SK-N-SH (cell line): ENCODE measurements at regions not wholly inside any gene's neighbourhood (a gene's known extent, or its start where the extent isn't known, plus 50 kb on each side); places are given as distances from the start of the nearest gene placed in this dataset.

Experiments used
- CTCF ChIA-PET: fragments of 300-600, 350-600 bp; formaldehyde crosslinking; extraction: SDS; loops from one replicate; lab custom pipeline; 2021; lab: Yijun Ruan, JAX
- POLR2A ChIA-PET: fragments of 350-600 bp; sonication (Branson Sonifier 250); formaldehyde crosslinking; extraction: SDS; loops from one replicate; lab custom pipeline; 2020; ENCODE audit warnings: antibody characterized with exemption, inconsistent platforms; lab: Yijun Ruan, JAX
- DNase-seq: peaks from one replicate; pipeline ENCODE4 v3.0.0; 2012
- H2AFZ ChIP-seq: fragments of 200-600 bp; sonication (generic); 2 replicates; pipeline ENCODE4 v1.8.1; 2016; ENCODE audit warnings: antibody characterized with exemption, mild to moderate bottlenecking, low read depth
- H3F3A ChIP-seq: fragments of 200-600 bp; sonication (generic); replicated peaks from 2 replicates; pipeline ENCODE3; 2016; ENCODE audit warnings: antibody characterized with exemption, mild to moderate bottlenecking; ENCODE audit not compliant: insufficient read depth
- H3K27ac ChIP-seq, 2 experiments: fragments of 200-500 bp in 1 of 2; fragments of 200-600 bp in 1 of 2; sonication (Bioruptor generic) in 1 of 2; sonication (generic), shearing (Covaris generic) in 1 of 2; 2 replicates each; pipeline versions ENCODE4 v1.5.1 to v1.6.1; 2014 to 2016; ENCODE audit warnings: low read depth in 2 of 2, inconsistent platforms in 1 of 2, low read length in 1 of 2, mild to moderate bottlenecking in 1 of 2, mixed read lengths in 1 of 2
- H3K27me3 ChIP-seq: fragments of 200-600 bp; sonication (generic), shearing (Covaris generic); 2 replicates; pipeline ENCODE4 v1.6.1; 2016; ENCODE audit warnings: mixed run types; ENCODE audit not compliant: insufficient read depth
- H3K36me3 ChIP-seq, 2 experiments: fragments of 200-500 bp in 1 of 2; fragments of 200-600 bp in 1 of 2; sonication (Bioruptor generic) in 1 of 2; sonication (generic) in 1 of 2; replicated peaks in 1 of 2; 2 replicates each; pipeline versions ENCODE3 to v1.5.1; 2014 to 2016; ENCODE audit warnings: low read length in 1 of 2, mild to moderate bottlenecking in 1 of 2; ENCODE audit not compliant: insufficient read depth in 2 of 2, control insufficient read depth in 1 of 2
- H3K4me1 ChIP-seq, 2 experiments: fragments of 200-500 bp in 1 of 2; fragments of 200-600 bp in 1 of 2; sonication (Bioruptor generic) in 1 of 2; sonication (generic), shearing (Covaris generic) in 1 of 2; 2 replicates each; pipeline versions ENCODE4 v1.5.1 to v1.6.1; 2014 to 2016; ENCODE audit warnings: low read depth in 1 of 2, low read length in 1 of 2, mixed run types in 1 of 2; ENCODE audit not compliant: insufficient read depth in 2 of 2, control insufficient read depth in 1 of 2
- H3K4me2 ChIP-seq: fragments of 200-600 bp; sonication (generic), shearing (Covaris generic); 2 replicates; pipeline ENCODE4 v1.6.1; 2017; ENCODE audit warnings: mixed run types
- H3K4me3 ChIP-seq, 2 experiments: fragments of 200-500 bp in 1 of 2; fragments of 200-600 bp in 1 of 2; sonication (Bioruptor generic) in 1 of 2; sonication (generic), shearing (Covaris generic) in 1 of 2; 2 replicates each; pipeline versions ENCODE4 v1.5.1 to v1.8.1; 2014 to 2016; ENCODE audit warnings: low read depth in 2 of 2, inconsistent platforms in 1 of 2, low read length in 1 of 2, mild to moderate bottlenecking in 1 of 2, mixed read lengths in 1 of 2, moderate library complexity in 1 of 2
- H3K79me2 ChIP-seq: fragments of 200-600 bp; sonication (generic); 2 replicates; pipeline ENCODE4 v1.8.1; 2017; ENCODE audit warnings: mild to moderate bottlenecking; ENCODE audit not compliant: insufficient read depth
- H3K9ac ChIP-seq: fragments of 200-600 bp; sonication (generic); 2 replicates; pipeline ENCODE4 v1.6.1; 2017; ENCODE audit warnings: mixed run types
- H3K9me2 ChIP-seq: fragments of 200-600 bp; sonication (generic); 2 replicates; pipeline ENCODE4 v1.6.1; 2017; ENCODE audit warnings: mixed run types
- H3K9me3 ChIP-seq: fragments of 200-600 bp; sonication (generic); 2 replicates; pipeline ENCODE4 v1.6.1; 2017; ENCODE audit warnings: mixed run types, mild to moderate bottlenecking, moderate library complexity
- H4K20me1 ChIP-seq: fragments of 200-600 bp; sonication (generic); 2 replicates; pipeline ENCODE4 v1.6.1; 2017; ENCODE audit warnings: mild to moderate bottlenecking, mixed run types; ENCODE audit not compliant: insufficient read depth
- CHD2 ChIP-seq: fragments of 150-350 bp; IDR thresholded peaks from 2 replicates; pipeline ENCODE4 v1.6.1; 2018; ENCODE audit warnings: low read length; ENCODE audit not compliant: partially characterized antibody
- CTCF ChIP-seq: fragments of 200-600 bp; sonication (generic); IDR thresholded peaks from 2 replicates; pipeline ENCODE4 v1.6.1; 2017; ENCODE audit warnings: antibody characterized with exemption, mild to moderate bottlenecking, moderate library complexity
- ELF1 ChIP-seq: IDR thresholded peaks from 2 replicates; pipeline ENCODE4 v1.4.0; 2012
- FOXJ3 ChIP-seq: sonication (generic); formaldehyde crosslinking; IDR thresholded peaks from 2 replicates; pipeline ENCODE4 v1.5.1; 2020; ENCODE audit warnings: mild to moderate bottlenecking, missing genetic modification reagents
- GABPA ChIP-seq: IDR thresholded peaks from 2 replicates; pipeline ENCODE4 v1.4.0; 2012; ENCODE audit warnings: low read depth, mild to moderate bottlenecking
- GATA2 ChIP-seq: sonication (generic); formaldehyde crosslinking; IDR thresholded peaks from 2 replicates; pipeline ENCODE4 v1.5.0; 2020; ENCODE audit warnings: mild to moderate bottlenecking, missing genetic modification reagents
- IRF3 ChIP-seq: fragments of 150-350 bp; IDR thresholded peaks from 2 replicates; pipeline ENCODE4 v1.6.1; 2016; ENCODE audit warnings: mild to moderate bottlenecking, low read depth, low read length
- JUND ChIP-seq: IDR thresholded peaks from 2 replicates; pipeline ENCODE4 v1.4.0; 2012
- MXI1 ChIP-seq: IDR thresholded peaks from 2 replicates; pipeline ENCODE4 v1.6.1; 2012; ENCODE audit warnings: mild to moderate bottlenecking, low read depth, low read length, improper control_type of control experiment
- NRF1 ChIP-seq: IDR thresholded peaks from 2 replicates; pipeline ENCODE4 v1.6.1; 2012; ENCODE audit warnings: low read depth, mild to moderate bottlenecking, low read length
- POLR2AphosphoS5 ChIP-seq: IDR thresholded peaks from 2 replicates; pipeline ENCODE4 v1.6.1; 2012; ENCODE audit warnings: low read depth, low read length
- RAD21 ChIP-seq: IDR thresholded peaks from 2 replicates; pipeline ENCODE4 v1.6.1; 2012; ENCODE audit warnings: mild to moderate bottlenecking, low read length
- RFX5 ChIP-seq: IDR thresholded peaks from 2 replicates; pipeline ENCODE4 v1.6.1; 2012; ENCODE audit warnings: mild to moderate bottlenecking, improper control_type of control experiment, low read length
- RXRA ChIP-seq: IDR thresholded peaks from 2 replicates; pipeline ENCODE4 v1.4.0; 2012; ENCODE audit warnings: low read depth, mild to moderate bottlenecking, borderline replicate concordance
- SIN3A ChIP-seq: IDR thresholded peaks from 2 replicates; pipeline ENCODE4 v1.6.1; 2012; ENCODE audit warnings: low read depth, mild to moderate bottlenecking, low read length, moderate library complexity, borderline replicate concordance
- SMC3 ChIP-seq: IDR thresholded peaks from 2 replicates; pipeline ENCODE4 v1.6.1; 2012; ENCODE audit warnings: low read depth, low read length, improper control_type of control experiment
- TAF1 ChIP-seq: IDR thresholded peaks from 2 replicates; pipeline ENCODE4 v1.6.1; 2012; ENCODE audit warnings: low read depth, mild to moderate bottlenecking, low read length, moderate library complexity, borderline replicate concordance
- TCF12 ChIP-seq: IDR thresholded peaks from 2 replicates; pipeline ENCODE4 v1.4.0; 2012
- USF1 ChIP-seq: IDR thresholded peaks from 2 replicates; pipeline ENCODE4 v1.4.0; 2012; ENCODE audit warnings: low read depth, borderline replicate concordance
- YY1 ChIP-seq: IDR thresholded peaks from 2 replicates; pipeline ENCODE4 v1.4.0; 2012; ENCODE audit warnings: low read depth, mild to moderate bottlenecking
- ZBTB33 ChIP-seq: IDR thresholded peaks from 2 replicates; pipeline ENCODE4 v1.4.0; 2012; ENCODE audit warnings: low read depth, borderline replicate concordance
- WGBS: methylation state at CpG from one replicate; pipeline ENCODE4 v1.1.6; 2017; ENCODE audit warnings: low lambda C conversion rate; 5-methylcytosine and 5-hydroxymethylcytosine counted together

- no peaks in the 10 kb centered on the region for H3F3A ChIP-seq
- TF ChIP-seq RAD21 (no peak), CHD2 (no peak), IRF3 (no peak), GATA2 (CRISPR knock-in tag) (no peak)
- H3K4me2 ChIP-seq = no peak overlapping the region
- no peak overlapping the region for H3K9ac ChIP-seq
- H4K20me1 ChIP-seq = no peaks in the 10 kb centered on the region
- no peaks in the 10 kb centered on the region for H3K36me3 ChIP-seq
- no peak overlapping the region for H3K27ac ChIP-seq
- H3K9me3 ChIP-seq = no peaks in the 10 kb centered on the region
- no peaks in the 10 kb centered on the region for H3K27me3 ChIP-seq
- H3K4me1 ChIP-seq = no peaks in the 10 kb centered on the region
- ChIA-PET POLR2A (no interaction called here), CTCF (no interaction called here)
- DNase-seq = no peak
- H3K9me2 ChIP-seq = no peaks in the 10 kb centered on the region
- H3K79me2 ChIP-seq = no peaks in the 10 kb centered on the region
- no peak overlapping the region for H2AFZ ChIP-seq
- WGBS = 8% methylated on average over 1 of the region's 1 CpG
- no peak overlapping the region for H3K4me3 ChIP-seq
These were observed 250.6 kb upstream of the GADL1 start for GRCh38 chr3:31145062-31145461.

DNA sequence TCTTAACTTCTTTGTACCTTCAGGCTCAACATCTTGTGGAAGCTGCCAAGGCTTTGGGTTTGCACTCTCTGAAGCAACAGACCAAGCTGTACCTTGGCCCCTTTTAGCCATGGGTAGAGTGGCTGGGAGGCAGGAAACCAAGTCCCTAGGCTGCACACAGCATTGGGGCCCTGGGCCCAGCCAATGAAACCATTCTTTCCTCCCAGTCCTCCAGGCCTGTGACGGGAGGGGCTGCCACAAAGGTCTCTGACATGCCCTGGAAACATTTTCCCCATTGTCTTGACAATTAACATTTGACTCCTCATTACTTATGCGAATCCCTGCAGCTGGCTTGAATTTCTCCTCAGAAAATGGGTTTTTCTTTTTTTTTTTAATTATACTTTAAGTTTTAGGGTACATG lies 253.1 kb upstream of the GADL1 start:
- H2AFZ ChIP-seq = no peak overlapping the region
- H4K20me1 ChIP-seq = no peaks in the 10 kb centered on the region
- no peak overlapping the region for H3K27ac ChIP-seq
- WGBS = 26% methylated on average over 2 of the region's 2 CpGs
- no peak overlapping the region for H3K9ac ChIP-seq
- no peaks in the 10 kb centered on the region for H3K36me3 ChIP-seq
- H3K27me3 ChIP-seq = no peaks in the 10 kb centered on the region
- ChIA-PET CTCF (no interaction called here), POLR2A (no interaction called here)
- H3K79me2 ChIP-seq = no peaks in the 10 kb centered on the region
- no peak for DNase-seq
- H3K4me3 ChIP-seq = no peak overlapping the region
- no peaks in the 10 kb centered on the region for H3K9me3 ChIP-seq
- H3K9me2 ChIP-seq = no peaks in the 10 kb centered on the region
- TF ChIP-seq TAF1 = no peak
- TF ChIP-seq GATA2 (CRISPR knock-in tag) = no peak
- no peak for TF ChIP-seq YY1
- TF ChIP-seq RXRA = no peak
- no peak for TF ChIP-seq RAD21
- no peak for TF ChIP-seq GABPA
- no peak for TF ChIP-seq MXI1
- TF ChIP-seq RFX5 = no peak
- TF ChIP-seq NRF1 = no peak
- no peak for TF ChIP-seq USF1
- no peak for TF ChIP-seq FOXJ3
- no peak for TF ChIP-seq SMC3
- no peak for TF ChIP-seq CTCF
- no peak for TF ChIP-seq ZBTB33
- no peak for TF ChIP-seq SIN3A
- no peak for TF ChIP-seq JUND
- TF ChIP-seq TCF12 = no peak
- TF ChIP-seq POLR2AphosphoS5 = no peak
- TF ChIP-seq ELF1 = no peak
- TF ChIP-seq, all 33 proteins: peak for 0
- Histone ChIP-seq H3K4me1 (no peaks in the 10 kb centered on the region), H3F3A (no peaks in the 10 kb centered on the region), H3K4me2 (no peak overlapping the region)
